ENCODE measurements at regions not wholly inside any gene's neighbourhood (a gene's known extent, or its start where the extent isn't known, plus 50 kb on each side); places are given as distances from the start of the nearest gene placed in this dataset.

DNA sequence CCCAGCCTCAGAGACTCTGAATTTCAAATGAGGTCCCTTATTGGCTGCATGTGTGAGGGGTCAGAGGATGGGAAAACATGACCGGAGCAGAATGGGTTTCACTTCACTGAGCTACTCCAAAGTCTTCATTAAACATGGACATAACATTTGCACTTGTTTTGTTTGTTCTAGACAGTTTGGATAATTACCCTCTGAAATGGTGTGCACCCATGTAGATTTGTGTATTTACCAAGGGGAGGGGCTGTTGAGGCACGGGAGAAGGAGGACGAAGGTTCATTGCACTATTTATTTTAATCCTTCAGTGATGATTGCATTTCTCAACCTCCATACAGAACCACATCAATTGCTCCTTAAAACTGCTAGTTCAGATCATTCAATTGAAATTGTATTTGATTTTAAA is 364.2 kb downstream of the TFAP2B start:
- Histone ChIP-seq H3K36me3 (replicated peaks in 1 of 2; ENCODE audit: control insufficient read depth in 1 of 2, insufficient read depth in 2 of 2, low read length in 2 of 2) (no peaks in the 10 kb centered on the region), H3K27me3 (ENCODE audit: control insufficient read depth in 1 of 2, insufficient read depth in 2 of 2, low read length in 2 of 2) (no peaks in the 10 kb centered on the region; a peak in 1 of 5 replicates), H3K4me3 (replicated peaks in 1 of 3; ENCODE audit: insufficient read depth in 1 of 3, low read depth in 2 of 3, low read length in 3 of 3) (no peak overlapping the region), H3K4me2 (ENCODE audit: low read depth, low read length) (no peak overlapping the region), H3K4me1 (ENCODE audit: insufficient read depth, low read length) (no peaks in the 10 kb centered on the region), H3K27ac (ENCODE audit: extremely low read length, insufficient read depth, low read length) (no peak overlapping the region), H2AFZ (ENCODE audit: low read length) (no peak overlapping the region), H3K9ac (ENCODE audit: insufficient read depth, low read depth, low read length) (no peak overlapping the region), H3K79me2 (ENCODE audit: insufficient read depth, low read length) (no peaks in the 10 kb centered on the region), H3K9me3 (ENCODE audit: low read length) (no peaks in the 10 kb centered on the region), H4K20me1 (ENCODE audit: insufficient read depth, low read length) (no peaks in the 10 kb centered on the region)
- intact Hi-C loops (cut with micrococcal nuclease; ENCODE audit: unreplicated experiment) (no loop called here), in situ Hi-C loops (cut with HindIII; ENCODE audit: extremely low pct_ligation_motif_present, low pct_unique_long_range_greater_than_20kb) (no loop called here)
- CTCF ChIA-PET (ENCODE audit: low intra/inter-chr PET ratio, low total read pairs), result no interaction called here
- no peak for FAIRE-seq
- 0% methylated on average over 3 of the region's 3 CpGs for WGBS (ENCODE audit: low lambda C conversion rate)
- no TSS peak for BruUV-seq (replicated peaks)
- ATAC-seq, result no peak
- DNase-seq (ENCODE audit: low spot score), result no peak
- POLR2A ChIA-PET, result no interaction called here
- no peak for TF ChIP-seq MTF1 (CRISPR knock-in tag; IDR thresholded peaks at IDR 0.05)
- no peak for TF ChIP-seq TBL1XR1 (IDR thresholded peaks at IDR 0.05; ENCODE audit: borderline replicate concordance, low read length, partially characterized antibody)
- no peak for TF ChIP-seq ZBTB20 (CRISPR knock-in tag; IDR thresholded peaks at IDR 0.05; ENCODE audit: borderline replicate concordance, low read depth)
- TF ChIP-seq ATAD3A (CRISPR knock-in tag; IDR thresholded peaks at IDR 0.05), result no peak
- no peak for TF ChIP-seq GABPA (IDR thresholded peaks at IDR 0.05; ENCODE audit: low read depth, low read length)
- TF ChIP-seq GABPA (CRISPR knock-in tag; IDR thresholded peaks at IDR 0.05; ENCODE audit: low read depth), result no peak
- no peak for TF ChIP-seq RXRB (CRISPR knock-in tag; IDR thresholded peaks at IDR 0.05; ENCODE audit: borderline replicate concordance)

DNA sequence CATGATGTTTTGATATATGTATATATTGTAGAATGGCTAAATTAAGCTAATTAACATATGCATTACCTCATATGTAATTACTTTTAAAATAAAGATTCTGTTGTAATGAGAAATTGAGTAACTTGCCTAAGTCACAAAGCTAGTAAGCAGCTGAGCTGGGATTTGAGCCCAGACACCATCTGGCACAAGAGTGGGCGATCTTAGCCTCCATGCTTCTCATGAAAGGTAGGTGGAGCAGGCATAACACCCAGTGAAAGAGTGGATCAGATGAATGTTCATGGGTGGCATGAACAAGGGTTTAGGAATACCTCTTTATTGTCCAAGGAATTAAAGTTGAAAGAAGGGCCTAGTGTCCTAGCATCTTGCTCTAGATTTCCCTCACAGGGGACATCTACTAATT is 365.4 kb downstream of the TFAP2B start:
- Histone ChIP-seq H3K36me3 (replicated peaks in 1 of 2; ENCODE audit: control insufficient read depth in 1 of 2, insufficient read depth in 2 of 2, low read length in 2 of 2) (no peaks in the 10 kb centered on the region), H3K4me2 (ENCODE audit: low read depth, low read length) (no peak overlapping the region), H3K79me2 (ENCODE audit: insufficient read depth, low read length) (no peaks in the 10 kb centered on the region), H3K27ac (ENCODE audit: extremely low read length, insufficient read depth, low read length) (no peak overlapping the region), H4K20me1 (ENCODE audit: insufficient read depth, low read length) (no peaks in the 10 kb centered on the region), H2AFZ (ENCODE audit: low read length) (no peak overlapping the region), H3K4me3 (replicated peaks in 1 of 3; ENCODE audit: insufficient read depth in 1 of 3, low read depth in 2 of 3, low read length in 3 of 3) (no peak overlapping the region), H3K9ac (ENCODE audit: insufficient read depth, low read depth, low read length) (no peak overlapping the region), H3K27me3 (ENCODE audit: control insufficient read depth in 1 of 2, insufficient read depth in 2 of 2, low read length in 2 of 2) (no peaks in the 10 kb centered on the region), H3K9me3 (ENCODE audit: low read length) (no peaks in the 10 kb centered on the region), H3K4me1 (ENCODE audit: insufficient read depth, low read length) (no peaks in the 10 kb centered on the region)
- BruUV-seq (replicated peaks), result no TSS peak
- WGBS (ENCODE audit: low lambda C conversion rate), result 5% methylated on average over 1 of the region's 1 CpG
- no peak for FAIRE-seq
- no peak for DNase-seq (ENCODE audit: low spot score)
- POLR2A ChIA-PET, result no interaction called here
- intact Hi-C loops (cut with micrococcal nuclease; ENCODE audit: unreplicated experiment), result no loop called here
- ATAC-seq, result no peak
- in situ Hi-C loops (cut with HindIII; ENCODE audit: extremely low pct_ligation_motif_present, low pct_unique_long_range_greater_than_20kb), result no loop called here
- CTCF ChIA-PET (ENCODE audit: low intra/inter-chr PET ratio, low total read pairs), result no interaction called here
- no peak for TF ChIP-seq ZNF770 (CRISPR knock-in tag; IDR thresholded peaks at IDR 0.05)
- TF ChIP-seq, protein P1, sequence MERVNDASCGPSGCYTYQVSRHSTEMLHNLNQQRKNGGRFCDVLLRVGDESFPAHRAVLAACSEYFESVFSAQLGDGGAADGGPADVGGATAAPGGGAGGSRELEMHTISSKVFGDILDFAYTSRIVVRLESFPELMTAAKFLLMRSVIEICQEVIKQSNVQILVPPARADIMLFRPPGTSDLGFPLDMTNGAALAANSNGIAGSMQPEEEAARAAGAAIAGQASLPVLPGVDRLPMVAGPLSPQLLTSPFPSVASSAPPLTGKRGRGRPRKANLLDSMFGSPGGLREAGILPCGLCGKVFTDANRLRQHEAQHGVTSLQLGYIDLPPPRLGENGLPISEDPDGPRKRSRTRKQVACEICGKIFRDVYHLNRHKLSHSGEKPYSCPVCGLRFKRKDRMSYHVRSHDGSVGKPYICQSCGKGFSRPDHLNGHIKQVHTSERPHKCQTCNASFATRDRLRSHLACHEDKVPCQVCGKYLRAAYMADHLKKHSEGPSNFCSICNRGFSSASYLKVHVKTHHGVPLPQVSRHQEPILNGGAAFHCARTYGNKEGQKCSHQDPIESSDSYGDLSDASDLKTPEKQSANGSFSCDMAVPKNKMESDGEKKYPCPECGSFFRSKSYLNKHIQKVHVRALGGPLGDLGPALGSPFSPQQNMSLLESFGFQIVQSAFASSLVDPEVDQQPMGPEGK (CRISPR knock-in tag; IDR thresholded peaks at IDR 0.05), result no peak
- TF ChIP-seq MAF1 (CRISPR knock-in tag; IDR thresholded peaks at IDR 0.05; ENCODE audit: borderline replicate concordance), result no peak
- TF ChIP-seq ZNF557 (CRISPR knock-in tag; IDR thresholded peaks at IDR 0.05), result no peak
- no peak for TF ChIP-seq ZNF7 (CRISPR knock-in tag; IDR thresholded peaks at IDR 0.05)
- TF ChIP-seq REPIN1 (CRISPR knock-in tag; IDR thresholded peaks at IDR 0.05; ENCODE audit: borderline replicate concordance, low read depth), result no peak
- no peak for TF ChIP-seq TCF7 (IDR thresholded peaks at IDR 0.05; ENCODE audit: low read depth)
- no peak for TF ChIP-seq BCL6 (CRISPR knock-in tag; IDR thresholded peaks at IDR 0.05)
- no peak for TF ChIP-seq TRAFD1 (CRISPR knock-in tag; IDR thresholded peaks at IDR 0.05; ENCODE audit: borderline replicate concordance)
